Uterus (tissue), 2 donors: ENCODE measurements at regions not wholly inside any gene's neighbourhood (a gene's known extent, or its start where the extent isn't known, plus 50 kb on each side); places are given as distances from the start of the nearest gene placed in this dataset.

Source experiments
- CTCF ChIP-seq, 4 experiments: fragments of 200-600 bp in 2 of 4; fragments of 450-650 bp in 2 of 4; sonication (generic) in 2 of 4; IDR thresholded peaks; one replicate each; pipeline ENCODE4 v1.5.1; 2016 to 2019; ENCODE audit warnings: antibody characterized with exemption in 4 of 4, mild to moderate bottlenecking in 2 of 4, moderate library complexity in 1 of 4
- POLR2A ChIP-seq, 2 donors: fragments of 450-650 bp; IDR thresholded peaks; one replicate each; pipeline ENCODE4 v1.6.1; 2016; ENCODE audit warnings: antibody characterized with exemption in 2 of 2, mild to moderate bottlenecking in 1 of 2, moderate library complexity in 1 of 2

GRCh38 chr3:18018491-18019160 is 276.2 kb upstream of the TBC1D5 start:
- TF ChIP-seq CTCF (IDR thresholded peaks at IDR 0.05) (no peak), POLR2A (IDR thresholded peaks at IDR 0.05) (no peak)
